ENCODE measurements at regions not wholly inside any gene's neighbourhood (a gene's known extent, or its start where the extent isn't known, plus 50 kb on each side); places are given as distances from the start of the nearest gene placed in this dataset.

GRCh38 chr2:40584432-40584831 lies 132.5 kb upstream of the SLC8A1 start:
- Mint-ChIP-seq H3K27me3 (ENCODE audit: low read depth) (peaks cover 10% of the 10 kb centered on the region), H3K4me1 (ENCODE audit: low read depth) (no peaks in the 10 kb centered on the region), H3K36me3 (ENCODE audit: low read depth) (no peaks in the 10 kb centered on the region), H3K27ac (ENCODE audit: unreplicated experiment) (no peak overlapping the region), H3K9me3 (ENCODE audit: low read depth) (no peaks in the 10 kb centered on the region), H3K4me3 (ENCODE audit: unreplicated experiment) (no peak overlapping the region)
- DNase-seq (ENCODE audit: low spot score): no peak
- TF ChIP-seq CTCF (IDR thresholded peaks at IDR 0.05): no peak

- H3K4me3 Mint-ChIP-seq (ENCODE audit: unreplicated experiment): no peak overlapping the region
Observed at GRCh38 chr2:40591774-40592173, 139.9 kb upstream of the SLC8A1 start.

GRCh38 chr2:40592218-40592617 lies 140.3 kb upstream of the SLC8A1 start:
- no peak overlapping the region for H3K27ac Mint-ChIP-seq (ENCODE audit: unreplicated experiment)
- H3K9me3 Mint-ChIP-seq (ENCODE audit: low read depth): no peaks in the 10 kb centered on the region

More at GRCh38 chr2:40591774-40592173, 139.9 kb upstream of the SLC8A1 start:
- no peak for TF ChIP-seq CTCF (IDR thresholded peaks at IDR 0.05)
- H3K27ac Mint-ChIP-seq (ENCODE audit: unreplicated experiment): no peak overlapping the region
- H3K27me3 Mint-ChIP-seq (ENCODE audit: low read depth): peaks cover 50% of the 10 kb centered on the region
- H3K4me1 Mint-ChIP-seq (ENCODE audit: low read depth): no peaks in the 10 kb centered on the region
- no peak for DNase-seq (ENCODE audit: low spot score)
- H3K36me3 Mint-ChIP-seq (ENCODE audit: low read depth): no peaks in the 10 kb centered on the region
- H3K9me3 Mint-ChIP-seq (ENCODE audit: low read depth): no peaks in the 10 kb centered on the region

GRCh38 chr2:40606862-40607261 lies 155.0 kb upstream of the SLC8A1 start:
- Mint-ChIP-seq H3K36me3 (ENCODE audit: low read depth) (no peaks in the 10 kb centered on the region), H3K4me3 (ENCODE audit: unreplicated experiment) (no peak overlapping the region), H3K27me3 (ENCODE audit: low read depth) (peaks cover 35% of the 10 kb centered on the region), H3K9me3 (ENCODE audit: low read depth) (peaks cover 4% of the 10 kb centered on the region), H3K27ac (ENCODE audit: unreplicated experiment) (no peak overlapping the region), H3K4me1 (ENCODE audit: low read depth) (no peaks in the 10 kb centered on the region)
- TF ChIP-seq CTCF (IDR thresholded peaks at IDR 0.05): no peak
- no peak for DNase-seq (ENCODE audit: low spot score)

More at GRCh38 chr2:40592218-40592617, 140.3 kb upstream of the SLC8A1 start:
- Mint-ChIP-seq H3K4me3 (ENCODE audit: unreplicated experiment) (no peak overlapping the region), H3K36me3 (ENCODE audit: low read depth) (no peaks in the 10 kb centered on the region), H3K4me1 (ENCODE audit: low read depth) (no peaks in the 10 kb centered on the region), H3K27me3 (ENCODE audit: low read depth) (peaks cover 52% of the 10 kb centered on the region)
- no peak for DNase-seq (ENCODE audit: low spot score)
- TF ChIP-seq CTCF (IDR thresholded peaks at IDR 0.05): no peak

- Mint-ChIP-seq H3K4me3 (ENCODE audit: unreplicated experiment) (no peak overlapping the region), H3K27ac (ENCODE audit: unreplicated experiment) (no peak overlapping the region), H3K36me3 (ENCODE audit: low read depth) (no peaks in the 10 kb centered on the region), H3K4me1 (ENCODE audit: low read depth) (no peaks in the 10 kb centered on the region), H3K9me3 (ENCODE audit: low read depth) (peaks cover 4% of the 10 kb centered on the region), H3K27me3 (ENCODE audit: low read depth) (peaks cover 31% of the 10 kb centered on the region)
- no peak for TF ChIP-seq CTCF (IDR thresholded peaks at IDR 0.05)
- DNase-seq (ENCODE audit: low spot score): no peak
Observed at GRCh38 chr2:40611196-40611595, 159.3 kb upstream of the SLC8A1 start.

All from chondrocyte (in vitro differentiated cells).